Endothelial cell (in vitro differentiated cells): ENCODE measurements at regions not wholly inside any gene's neighbourhood (a gene's known extent, or its start where the extent isn't known, plus 50 kb on each side); places are given as distances from the start of the nearest gene placed in this dataset.

Experiments
- DNase-seq: peaks from one replicate; pipeline ENCODE4 v3.0.0; 2021; ENCODE audit warnings: low spot score
- H3K27ac Mint-ChIP-seq: one replicate; pipeline ENCODE4 v1.8.0; 2021; ENCODE audit warnings: mixed read lengths, inconsistent platforms; ENCODE audit not compliant: unreplicated experiment
- H3K27me3 Mint-ChIP-seq: one replicate; pipeline ENCODE4 v1.8.0; 2021; ENCODE audit warnings: mild to moderate bottlenecking, moderate library complexity, mixed read lengths, inconsistent platforms; ENCODE audit not compliant: unreplicated experiment
- H3K36me3 Mint-ChIP-seq: one replicate; pipeline ENCODE4 v1.8.0; 2021; ENCODE audit warnings: mild to moderate bottlenecking, low read depth, mixed read lengths, inconsistent platforms; ENCODE audit not compliant: unreplicated experiment
- H3K4me1 Mint-ChIP-seq: one replicate; pipeline ENCODE4 v1.8.0; 2021; ENCODE audit warnings: mild to moderate bottlenecking, mixed read lengths, inconsistent platforms; ENCODE audit not compliant: unreplicated experiment
- H3K4me3 Mint-ChIP-seq: one replicate; pipeline ENCODE4 v1.8.0; 2021; ENCODE audit warnings: mild to moderate bottlenecking, mixed read lengths, inconsistent platforms; ENCODE audit not compliant: unreplicated experiment
- H3K9me3 Mint-ChIP-seq: one replicate; pipeline ENCODE4 v1.8.0; 2021; ENCODE audit warnings: mixed read lengths, inconsistent platforms; ENCODE audit not compliant: unreplicated experiment
- TF ChIP-seq, protein P1 (sequence below): fragments of 200-600 bp; sonication (generic); IDR thresholded peaks from one replicate; pipeline ENCODE4 v1.5.0; 2021; ENCODE audit warnings: antibody characterized with exemption; ENCODE audit not compliant: unreplicated experiment

DNA sequence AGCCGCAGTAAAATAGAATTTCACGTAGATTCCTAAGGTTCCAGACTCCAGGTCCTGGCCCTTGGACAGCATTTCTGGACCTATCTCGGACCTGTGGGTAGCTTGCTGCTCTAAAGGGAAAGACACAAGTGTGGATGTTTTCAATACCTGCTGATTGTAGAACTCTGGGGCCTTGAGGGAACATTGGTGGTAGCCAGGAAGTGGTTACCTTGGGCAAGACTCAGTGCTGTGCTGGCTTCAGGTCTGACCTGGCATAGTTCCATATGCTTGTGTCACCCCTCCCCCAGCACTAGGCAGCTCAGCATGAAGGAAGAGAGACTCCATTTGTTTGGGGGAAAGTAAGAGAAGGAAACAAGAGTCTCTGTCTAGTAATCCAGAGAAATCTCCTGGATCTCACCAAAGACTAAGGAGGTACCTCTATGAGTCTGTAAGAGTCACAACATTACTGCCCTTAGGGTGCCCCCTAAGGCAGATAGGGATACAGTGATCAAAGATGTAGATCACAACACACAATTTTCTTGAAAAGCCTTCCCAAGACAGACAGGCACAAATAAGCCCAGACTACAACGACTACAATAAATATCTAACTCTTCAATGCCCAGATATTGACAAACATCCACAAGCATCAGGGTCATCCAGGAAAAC, 398.8 kb downstream of the TGFB2 start:
- no peak for DNase-seq
- Mint-ChIP-seq H3K27ac (no peak overlapping the region), H3K27me3 (no peaks in the 10 kb centered on the region), H3K4me1 (peaks cover 8% of the 10 kb centered on the region), H3K9me3 (peaks cover 3% of the 10 kb centered on the region), H3K36me3 (peaks cover 4% of the 10 kb centered on the region), H3K4me3 (no peak overlapping the region)
- TF ChIP-seq, protein P1, sequence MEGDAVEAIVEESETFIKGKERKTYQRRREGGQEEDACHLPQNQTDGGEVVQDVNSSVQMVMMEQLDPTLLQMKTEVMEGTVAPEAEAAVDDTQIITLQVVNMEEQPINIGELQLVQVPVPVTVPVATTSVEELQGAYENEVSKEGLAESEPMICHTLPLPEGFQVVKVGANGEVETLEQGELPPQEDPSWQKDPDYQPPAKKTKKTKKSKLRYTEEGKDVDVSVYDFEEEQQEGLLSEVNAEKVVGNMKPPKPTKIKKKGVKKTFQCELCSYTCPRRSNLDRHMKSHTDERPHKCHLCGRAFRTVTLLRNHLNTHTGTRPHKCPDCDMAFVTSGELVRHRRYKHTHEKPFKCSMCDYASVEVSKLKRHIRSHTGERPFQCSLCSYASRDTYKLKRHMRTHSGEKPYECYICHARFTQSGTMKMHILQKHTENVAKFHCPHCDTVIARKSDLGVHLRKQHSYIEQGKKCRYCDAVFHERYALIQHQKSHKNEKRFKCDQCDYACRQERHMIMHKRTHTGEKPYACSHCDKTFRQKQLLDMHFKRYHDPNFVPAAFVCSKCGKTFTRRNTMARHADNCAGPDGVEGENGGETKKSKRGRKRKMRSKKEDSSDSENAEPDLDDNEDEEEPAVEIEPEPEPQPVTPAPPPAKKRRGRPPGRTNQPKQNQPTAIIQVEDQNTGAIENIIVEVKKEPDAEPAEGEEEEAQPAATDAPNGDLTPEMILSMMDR = no peak

DNA sequence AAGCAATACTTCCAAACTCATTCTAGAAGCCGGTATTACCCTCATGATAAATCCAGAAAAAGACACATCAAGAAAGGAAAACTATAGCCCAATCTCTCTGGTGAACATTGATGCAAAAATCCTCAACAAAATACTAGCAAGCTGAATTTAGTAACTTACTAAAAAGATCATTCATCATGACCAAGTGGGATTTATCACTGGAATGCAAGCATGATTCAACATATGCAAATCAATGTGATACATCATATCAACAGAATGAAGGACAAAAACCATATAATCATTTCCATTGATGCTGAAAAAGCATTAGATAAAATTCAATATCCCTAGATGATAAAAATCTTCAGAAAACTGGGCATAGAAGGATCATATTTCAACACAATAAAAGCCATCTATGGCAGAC, 402.9 kb downstream of the TGFB2 start:
- Mint-ChIP-seq H3K27me3 (no peaks in the 10 kb centered on the region), H3K4me3 (no peak overlapping the region), H3K4me1 (no peaks in the 10 kb centered on the region), H3K9me3 (peaks cover 4% of the 10 kb centered on the region), H3K36me3 (peaks cover 9% of the 10 kb centered on the region), H3K27ac (no peak overlapping the region)
- no peak for DNase-seq
- TF ChIP-seq, protein P1 = no peak

DNA sequence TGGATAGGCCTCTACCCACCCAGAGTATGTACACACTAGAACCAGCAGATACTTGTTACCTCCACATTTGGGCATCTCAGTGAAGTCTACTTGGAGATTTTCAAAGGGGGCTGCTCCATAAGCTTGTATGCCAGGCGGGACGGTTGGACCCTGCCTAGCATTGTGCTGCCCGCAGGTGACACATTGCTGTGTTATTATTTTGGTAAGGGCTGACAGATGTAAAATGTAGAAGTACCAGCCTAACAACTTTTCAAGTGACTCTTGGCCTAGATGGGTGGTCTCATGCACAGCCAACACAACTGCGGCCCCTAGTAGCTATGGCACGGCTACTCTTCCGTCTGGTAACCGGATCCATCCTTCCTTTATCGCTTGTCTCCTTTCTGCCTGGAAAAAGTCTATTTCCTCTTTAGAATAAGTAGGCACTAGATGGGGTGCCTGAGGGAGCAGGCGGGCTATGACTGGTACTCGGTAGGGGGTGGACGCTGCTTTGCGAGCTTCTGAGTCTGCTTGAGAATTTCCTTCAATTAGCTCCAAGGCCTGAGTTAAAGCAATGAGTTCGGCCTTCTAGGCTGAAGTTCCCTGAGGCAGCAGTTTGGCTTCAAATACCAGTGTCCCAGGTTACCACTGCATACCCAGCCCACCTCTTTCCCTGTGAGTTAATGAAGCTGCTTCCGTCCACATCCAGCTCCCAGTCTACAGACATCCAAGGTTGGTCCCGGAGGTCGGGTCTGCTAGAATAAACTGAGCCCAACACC, 405.3 kb downstream of the TGFB2 start:
- no peak overlapping the region for H3K4me3 Mint-ChIP-seq
- DNase-seq = no peak
- H3K27ac Mint-ChIP-seq = no peak overlapping the region
- peaks cover 9% of the 10 kb centered on the region for H3K36me3 Mint-ChIP-seq
- TF ChIP-seq, protein P1 = no peak
- H3K27me3 Mint-ChIP-seq = no peaks in the 10 kb centered on the region
- H3K9me3 Mint-ChIP-seq = peaks cover 4% of the 10 kb centered on the region
- no peaks in the 10 kb centered on the region for H3K4me1 Mint-ChIP-seq

DNA sequence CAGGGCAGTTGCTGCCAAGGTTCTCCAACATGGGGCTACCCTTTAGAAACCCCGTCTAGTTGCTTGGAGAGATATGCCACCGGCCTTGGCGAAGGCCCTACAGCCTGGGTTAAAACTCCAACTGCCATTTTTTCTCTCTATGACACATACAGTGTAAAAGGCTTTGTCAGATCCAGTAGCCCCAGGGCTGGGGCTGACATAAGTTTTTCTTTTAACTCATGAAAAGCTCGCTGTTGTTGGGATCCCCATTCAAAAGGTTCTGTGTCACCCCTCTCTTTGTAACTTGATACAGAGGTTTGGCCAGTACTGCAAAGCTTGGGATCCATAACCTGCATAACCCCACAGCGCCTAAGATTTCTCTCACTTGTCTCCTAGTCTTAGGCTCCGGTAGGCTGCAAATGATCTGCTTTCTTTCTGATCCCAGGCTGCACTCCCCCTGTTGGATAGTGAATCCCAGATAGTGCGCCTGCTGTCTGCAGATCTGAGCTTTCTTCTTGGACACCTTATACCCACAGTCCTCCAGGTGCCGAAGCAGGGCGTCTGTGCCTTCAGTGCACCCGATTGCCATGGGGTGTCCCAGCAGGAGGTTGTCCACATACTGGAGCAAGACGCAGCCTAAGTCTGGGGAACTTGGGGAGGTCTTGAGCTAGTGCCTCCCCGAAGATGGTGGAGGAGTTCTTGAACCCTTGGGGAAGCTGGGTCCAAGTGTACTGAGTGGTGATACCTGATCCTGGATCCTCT, 406.2 kb downstream of the TGFB2 start:
- no peak for DNase-seq
- Mint-ChIP-seq H3K27ac (no peak overlapping the region), H3K36me3 (peaks cover 9% of the 10 kb centered on the region), H3K4me1 (no peaks in the 10 kb centered on the region), H3K4me3 (no peak overlapping the region), H3K9me3 (peaks cover 4% of the 10 kb centered on the region), H3K27me3 (no peaks in the 10 kb centered on the region)
- TF ChIP-seq, protein P1 = no peak
